H1 (cell line): ENCODE measurements at regions not wholly inside any gene's neighbourhood (a gene's known extent, or its start where the extent isn't known, plus 50 kb on each side); places are given as distances from the start of the nearest gene placed in this dataset.

ENCODE experiments used
- CTCF ChIA-PET: fragments of 300-600 bp; sonication (Branson Sonifier 250); formaldehyde crosslinking; loops from one replicate; lab custom pipeline; 2021; ENCODE audit not compliant: partially characterized antibody; lab: Charles Lee
- POLR2A ChIA-PET: fragments of 300-600 bp; sonication (Branson Sonifier 250); formaldehyde crosslinking; loops from one replicate; lab custom pipeline; 2021; ENCODE audit warnings: inconsistent platforms; ENCODE audit not compliant: partially characterized antibody; lab: Charles Lee
- DNase-seq, 2 experiments: peaks; one replicate each; pipeline versions ENCODE4 v3.0.0 to v3.0.0-alpha.2; 2010 to 2022; ENCODE audit warnings: low spot score in 2 of 2, low read depth in 1 of 2, mixed read lengths in 1 of 2
- FAIRE-seq: peaks from 2 replicates; lab custom pipeline; 2011; peaks lifted over from hg19 to GRCh38; lab: Jason Lieb, UNC
- H2AFZ ChIP-seq: 2 replicates; pipeline ENCODE4 v1.8.1; 2012; ENCODE audit warnings: low read length, inconsistent platforms
- H2AK5ac ChIP-seq: 2 replicates; pipeline ENCODE4 v1.6.1; 2013; ENCODE audit warnings: low read depth, low read length
- H2BK120ac ChIP-seq: replicated peaks from 2 replicates; pipeline ENCODE3; 2013; ENCODE audit warnings: low read depth, low read length, inconsistent platforms
- H2BK12ac ChIP-seq: 2 replicates; pipeline ENCODE4 v1.6.1; 2013; ENCODE audit warnings: low read depth, low read length
- H2BK15ac ChIP-seq: 2 replicates; pipeline ENCODE4 v1.6.1; 2013; ENCODE audit warnings: low read length
- H2BK20ac ChIP-seq: 2 replicates; pipeline ENCODE4 v1.6.1; 2013; ENCODE audit warnings: low read length
- H2BK5ac ChIP-seq: 2 replicates; pipeline ENCODE4 v1.6.1; 2013; ENCODE audit warnings: low read depth, low read length
- H3K14ac ChIP-seq: 2 replicates; pipeline ENCODE4 v1.6.1; 2013; ENCODE audit warnings: inconsistent platforms; ENCODE audit not compliant: insufficient read length
- H3K18ac ChIP-seq: 2 replicates; pipeline ENCODE4 v1.6.1; 2013; ENCODE audit warnings: low read length; ENCODE audit errors: extremely low read depth
- H3K23ac ChIP-seq: 2 replicates; pipeline ENCODE4 v1.6.1; 2013; ENCODE audit warnings: inconsistent platforms; ENCODE audit not compliant: insufficient read length
- H3K23me2 ChIP-seq: 2 replicates; pipeline ENCODE4 v1.6.1; 2013; ENCODE audit warnings: low read depth, low read length
- H3K27ac ChIP-seq: 2 replicates; pipeline ENCODE4 v1.6.1; 2011; ENCODE audit warnings: low read depth, low read length, inconsistent platforms
- H3K27me3 ChIP-seq, 4 experiments: replicated peaks in 1 of 4; 1 replicate in 1 of 4; 2 replicates in 3 of 4; pipeline versions ENCODE4 v1.6.1 to v1.8.1; 2011 to 2013; ENCODE audit warnings: low read length in 3 of 4, mild to moderate bottlenecking in 3 of 4, inconsistent platforms in 2 of 4, mixed read lengths in 2 of 4, moderate library complexity in 1 of 4; ENCODE audit not compliant: control insufficient read depth in 3 of 4, insufficient read depth in 3 of 4; ENCODE audit errors: extremely low read depth in 1 of 4
- H3K36me3 ChIP-seq, 4 experiments: 2 replicates each; pipeline versions ENCODE4 v1.6.1 to v1.8.1; 2011 to 2013; ENCODE audit warnings: mild to moderate bottlenecking in 4 of 4, low read length in 3 of 4, moderate library complexity in 2 of 4, control low read depth in 1 of 4, inconsistent platforms in 1 of 4; ENCODE audit not compliant: insufficient read depth in 4 of 4, control insufficient read depth in 2 of 4
- H3K4ac ChIP-seq: replicated peaks from 2 replicates; pipeline ENCODE3; 2013; ENCODE audit warnings: low read length, low read depth, mixed read lengths, inconsistent platforms; ENCODE audit not compliant: insufficient read length
- H3K4me1 ChIP-seq, 4 experiments: replicated peaks in 1 of 4; 1 replicate in 1 of 4; 2 replicates in 3 of 4; pipeline versions ENCODE4 v1.6.1 to v1.8.1; 2011 to 2013; ENCODE audit warnings: low read length in 3 of 4, inconsistent platforms in 2 of 4, mixed read lengths in 1 of 4; ENCODE audit not compliant: insufficient read depth in 4 of 4, control insufficient read depth in 3 of 4
- H3K4me2 ChIP-seq, 2 experiments: 2 replicates each; pipeline versions ENCODE4 v1.6.1 to v1.8.1; 2011 to 2013; ENCODE audit warnings: low read depth in 2 of 2, low read length in 2 of 2, control low read depth in 1 of 2, inconsistent platforms in 1 of 2, mild to moderate bottlenecking in 1 of 2; ENCODE audit not compliant: insufficient read depth in 1 of 2
- H3K4me3 ChIP-seq, 4 experiments: fragments of 200-600, 300-600 bp in 1 of 4; sonication (generic), shearing (Covaris generic), sonication (Bioruptor Twin) in 1 of 4; 2 replicates each; pipeline versions ENCODE4 v1.5.1 to v1.8.1; 2011 to 2016; ENCODE audit warnings: low read length in 4 of 4, low read depth in 3 of 4, control low read depth in 2 of 4, inconsistent platforms in 2 of 4, mild to moderate bottlenecking in 2 of 4, mixed read lengths in 1 of 4, moderate library complexity in 1 of 4; ENCODE audit not compliant: insufficient read depth in 2 of 4; ENCODE audit errors: extremely low read depth in 1 of 4
- H3K56ac ChIP-seq: replicated peaks from 2 replicates; pipeline ENCODE3; 2013; ENCODE audit warnings: low read depth, mild to moderate bottlenecking, mixed read lengths, low read length, inconsistent platforms; ENCODE audit not compliant: insufficient read length
- H3K79me1 ChIP-seq: 2 replicates; pipeline ENCODE4 v1.6.1; 2013; ENCODE audit warnings: low read depth, low read length, control low read depth
- H3K79me2 ChIP-seq, 2 experiments: 2 replicates each; pipeline versions ENCODE4 v1.6.1 to v1.8.1; 2012 to 2013; ENCODE audit warnings: low read length in 2 of 2, mild to moderate bottlenecking in 2 of 2, inconsistent platforms in 1 of 2; ENCODE audit not compliant: insufficient read depth in 2 of 2, control insufficient read depth in 1 of 2
- H3K9ac ChIP-seq, 4 experiments: replicated peaks in 1 of 4; 1 replicate in 1 of 4; 2 replicates in 3 of 4; pipeline versions ENCODE4 v1.6.1 to v1.8.1; 2011 to 2013; ENCODE audit warnings: low read depth in 3 of 4, low read length in 3 of 4, control low read depth in 2 of 4, mild to moderate bottlenecking in 2 of 4, moderate library complexity in 2 of 4, inconsistent platforms in 1 of 4; ENCODE audit errors: extremely low read depth in 1 of 4
- H3K9me3 ChIP-seq, 2 experiments: 2 replicates each; pipeline versions ENCODE4 v1.6.1 to v1.8.1; 2012 to 2013; ENCODE audit warnings: mild to moderate bottlenecking in 2 of 2, moderate library complexity in 2 of 2, control low read depth in 1 of 2, inconsistent platforms in 1 of 2, low read depth in 1 of 2, low read length in 1 of 2, mixed read lengths in 1 of 2; ENCODE audit not compliant: insufficient read depth in 2 of 2
- H4K20me1 ChIP-seq, 2 experiments: replicated peaks in 1 of 2; 2 replicates each; pipeline versions ENCODE3 to v1.8.1; 2011 to 2013; ENCODE audit warnings: inconsistent platforms in 2 of 2, low read length in 2 of 2, mild to moderate bottlenecking in 1 of 2; ENCODE audit not compliant: insufficient read depth in 2 of 2, control insufficient read depth in 1 of 2
- H4K5ac ChIP-seq: 2 replicates; pipeline ENCODE4 v1.6.1; 2013; ENCODE audit warnings: low read length, low read depth, mixed read lengths, inconsistent platforms; ENCODE audit not compliant: insufficient read length
- H4K8ac ChIP-seq: 2 replicates; pipeline ENCODE4 v1.8.0; 2013; ENCODE audit warnings: mild to moderate bottlenecking, moderate library complexity, low read length, inconsistent platforms; ENCODE audit not compliant: insufficient read depth; ENCODE audit errors: extremely low read depth
- H4K91ac ChIP-seq: replicated peaks from 2 replicates; pipeline ENCODE3; 2013; ENCODE audit warnings: low read length, mixed read lengths, inconsistent platforms; ENCODE audit not compliant: insufficient read length
- CBX8 ChIP-seq: fragments of 300-800, 300-1000 bp; sonication (generic); IDR thresholded peaks from 2 replicates; pipeline ENCODE4 v1.7.1; 2016; ENCODE audit warnings: low read depth, low read length, borderline replicate concordance
- CHD2 ChIP-seq: IDR thresholded peaks from 2 replicates; pipeline ENCODE4 v1.6.1; 2012; ENCODE audit warnings: low read length, improper control_type of control experiment
- RAD21 ChIP-seq, 2 experiments: IDR thresholded peaks in 1 of 2; conservative IDR thresholded peaks in 1 of 2; 2 replicates each; pipeline ENCODE4 v1.6.1; 2011; ENCODE audit warnings: low read depth in 2 of 2, low read length in 2 of 2, improper control_type of control experiment in 1 of 2, inconsistent platforms in 1 of 2, mild to moderate bottlenecking in 1 of 2, moderate library complexity in 1 of 2
- SIN3A ChIP-seq, 2 experiments: IDR thresholded peaks in 1 of 2; conservative IDR thresholded peaks in 1 of 2; 2 replicates each; pipeline ENCODE4 v1.6.1; 2011 to 2012; ENCODE audit warnings: low read length in 2 of 2, improper control_type of control experiment in 1 of 2, low read depth in 1 of 2, mild to moderate bottlenecking in 1 of 2
- WGBS, 2 experiments: shearing (Covaris generic) in 1 of 2; methylation state at CpG; one replicate each; pipeline versions ENCODE4 v1.1.6 to v1.1.7; 2013 to 2015; ENCODE audit warnings: low lambda C conversion rate in 2 of 2, mixed read lengths in 2 of 2, inconsistent platforms in 1 of 2, low coverage in 1 of 2, missing lambda C conversion rate in 1 of 2; ENCODE audit not compliant: insufficient replicate concordance in 2 of 2, insufficient coverage in 1 of 2, insufficient read length in 1 of 2; ENCODE audit errors: extremely low coverage in 1 of 2, missing lambda C conversion rate in 1 of 2; 5-methylcytosine and 5-hydroxymethylcytosine counted together
- TF ChIP-seq, protein P1 (sequence below): IDR thresholded peaks from 2 replicates; pipeline ENCODE4 v1.6.1; 2012; ENCODE audit warnings: inconsistent platforms

DNA sequence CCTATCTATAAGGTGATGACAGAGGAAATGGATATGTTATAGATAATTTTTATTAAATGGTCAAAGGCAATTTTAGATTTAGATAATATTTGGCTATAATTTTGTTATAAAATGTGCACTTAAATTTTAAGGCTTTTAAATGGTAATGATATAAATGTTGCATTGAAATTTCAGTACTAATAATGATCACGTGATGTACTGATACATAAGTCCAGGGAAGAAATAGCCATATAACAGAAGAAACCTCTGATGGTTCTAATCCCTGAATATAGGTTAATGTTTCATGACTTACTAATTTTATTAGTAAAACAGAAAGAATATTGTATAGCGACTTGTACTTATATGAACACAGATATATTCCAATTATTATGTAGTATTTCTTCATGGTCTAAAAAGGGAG lies 211.9 kb downstream of the SOCS6 start:
- Histone ChIP-seq H3K36me3 (no peaks in the 10 kb centered on the region), H2BK12ac (no peak overlapping the region), H3K4me3 (no peak overlapping the region), H3K4me2 (no peak overlapping the region), H3K27me3 (no peaks in the 10 kb centered on the region), H2BK120ac (no peak overlapping the region), H2AFZ (no peak overlapping the region), H3K18ac (no peak overlapping the region), H2BK20ac (no peak overlapping the region), H4K20me1 (no peaks in the 10 kb centered on the region), H3K4ac (no peak overlapping the region), H3K79me1 (no peaks in the 10 kb centered on the region), H3K56ac (no peak overlapping the region), H3K27ac (no peak overlapping the region), H4K8ac (no peak overlapping the region), H2BK5ac (no peak overlapping the region), H3K9me3 (peaks cover 27 to 42% of the 10 kb centered on the region in 2 experiments; a peak in 3 of 4 replicates), H2AK5ac (no peak overlapping the region), H3K14ac (no peak overlapping the region), H3K79me2 (no peaks in the 10 kb centered on the region), H4K5ac (no peak overlapping the region), H3K9ac (no peak overlapping the region), H4K91ac (no peak overlapping the region), H3K23me2 (no peaks in the 10 kb centered on the region), H2BK15ac (no peak overlapping the region), H3K4me1 (peaks cover 0 to 4% (median 0%) of the 10 kb centered on the region in 4 experiments; a peak in 1 of 7 replicates), H3K23ac (no peak overlapping the region)
- no peak for DNase-seq
- WGBS, 2 experiments, result 72% methylated on average over 2 of the region's 2 CpGs; no CpG with 5 or more reads in 1 of the 2 experiments
- ChIA-PET CTCF (interaction anchor here (3.1 kb wide), 1 partner anchor 11 kb away, joined by 20 read pairs; no protein-coding TSS in a partner anchor), POLR2A (no interaction called here)
- no peak for FAIRE-seq
- TF ChIP-seq CHD2, result no peak
- TF ChIP-seq, protein P1, sequence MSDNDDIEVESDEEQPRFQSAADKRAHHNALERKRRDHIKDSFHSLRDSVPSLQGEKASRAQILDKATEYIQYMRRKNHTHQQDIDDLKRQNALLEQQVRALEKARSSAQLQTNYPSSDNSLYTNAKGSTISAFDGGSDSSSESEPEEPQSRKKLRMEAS, result no peak
- TF ChIP-seq RAD21 (IDR thresholded peaks at IDR 0.05 in 1 of 2, conservative IDR thresholded peaks at IDR 0.05 in 1 of 2; ENCODE audit: low read depth in 2 of 2, low read length in 2 of 2), result no peak
- no peak for TF ChIP-seq CBX8
- no peak for TF ChIP-seq SIN3A (conservative IDR thresholded peaks at IDR 0.05 in 1 of 2, IDR thresholded peaks at IDR 0.05 in 1 of 2; ENCODE audit: low read depth in 1 of 2, low read length in 2 of 2)
